GM18511 (cell line): ENCODE measurements at regions not wholly inside any gene's neighbourhood (a gene's known extent, or its start where the extent isn't known, plus 50 kb on each side); places are given as distances from the start of the nearest gene placed in this dataset.

ENCODE experiments used
- ATAC-seq: cut with Tn5 transposase; IDR thresholded peaks from one replicate; pipeline ENCODE4 v1.9.1; 2021; ENCODE audit warnings: mild to moderate bottlenecking, moderate library complexity; ENCODE audit not compliant: unreplicated experiment

DNA sequence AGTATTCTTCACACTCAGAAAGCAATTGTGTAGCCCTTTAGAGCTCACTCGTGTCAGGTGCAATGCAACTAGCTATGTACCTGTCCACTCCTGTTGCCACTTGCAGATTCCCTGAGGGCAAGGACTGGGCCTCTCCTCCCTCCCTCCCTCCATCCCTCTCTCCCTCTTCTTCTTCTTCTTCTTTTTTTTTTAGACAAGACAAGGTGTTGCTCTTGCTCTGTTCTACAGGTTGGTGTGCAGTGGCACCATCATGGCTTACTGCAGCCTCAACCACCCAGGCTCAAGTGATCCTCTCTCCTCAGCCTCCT is 119.7 kb downstream of the ACKR3 start:
- no peak for ATAC-seq

GRCh38 chr2:236689981-236690380 is 120.4 kb downstream of the ACKR3 start:
- ATAC-seq: no peak

DNA sequence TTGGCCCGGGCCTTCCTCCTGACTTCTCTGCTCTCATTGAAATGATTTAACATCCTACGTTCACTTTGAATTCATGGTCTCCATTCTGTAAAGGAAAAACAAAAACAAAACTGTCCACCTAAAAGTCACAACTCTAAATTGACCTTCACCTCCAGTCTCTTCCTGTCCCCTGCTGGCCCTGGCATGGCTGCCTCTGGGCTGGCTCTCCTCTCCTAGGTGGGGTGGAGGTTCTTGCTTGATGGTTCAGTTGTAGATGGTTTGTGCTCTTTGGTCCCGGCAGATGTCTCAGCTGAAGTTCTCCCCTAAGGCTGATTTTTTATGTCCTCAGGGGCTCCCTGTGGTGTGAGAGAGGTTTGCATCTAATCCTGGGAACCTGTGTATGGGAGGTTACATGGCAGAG is 121.1 kb downstream of the ACKR3 start:
- no peak for ATAC-seq

- ATAC-seq: peak; percentile 82
Observed at GRCh38 chr2:236691799-236692167, 122.2 kb downstream of the ACKR3 start.

GRCh38 chr2:236692937-236693336 is 123.3 kb downstream of the ACKR3 start:
- no peak for ATAC-seq

DNA sequence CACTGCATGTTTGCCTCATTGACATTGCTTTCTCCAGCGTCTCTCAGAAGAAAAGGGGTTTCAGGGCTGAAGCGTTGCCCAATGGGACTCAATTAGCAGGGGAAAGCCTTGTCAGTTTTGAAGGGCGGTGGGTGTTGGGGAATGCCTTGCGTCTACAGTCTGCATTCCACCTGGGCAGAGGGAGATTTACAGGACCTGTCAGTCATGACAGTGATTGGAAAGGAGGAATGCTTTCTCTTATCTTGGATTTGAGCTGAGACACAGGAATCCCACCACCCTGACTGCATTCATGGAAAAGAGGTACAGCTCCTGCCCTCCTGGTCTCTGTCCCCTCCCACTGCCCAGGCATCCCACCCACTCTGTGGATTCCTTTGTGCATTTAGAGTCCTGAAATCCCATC is 123.9 kb downstream of the ACKR3 start:
- no peak for ATAC-seq

GRCh38 chr2:236694146-236694888 is 124.7 kb downstream of the ACKR3 start:
- ATAC-seq: no peak

- ATAC-seq: no peak
Observed at GRCh38 chr2:236696834-236697233, 127.2 kb downstream of the ACKR3 start.

DNA sequence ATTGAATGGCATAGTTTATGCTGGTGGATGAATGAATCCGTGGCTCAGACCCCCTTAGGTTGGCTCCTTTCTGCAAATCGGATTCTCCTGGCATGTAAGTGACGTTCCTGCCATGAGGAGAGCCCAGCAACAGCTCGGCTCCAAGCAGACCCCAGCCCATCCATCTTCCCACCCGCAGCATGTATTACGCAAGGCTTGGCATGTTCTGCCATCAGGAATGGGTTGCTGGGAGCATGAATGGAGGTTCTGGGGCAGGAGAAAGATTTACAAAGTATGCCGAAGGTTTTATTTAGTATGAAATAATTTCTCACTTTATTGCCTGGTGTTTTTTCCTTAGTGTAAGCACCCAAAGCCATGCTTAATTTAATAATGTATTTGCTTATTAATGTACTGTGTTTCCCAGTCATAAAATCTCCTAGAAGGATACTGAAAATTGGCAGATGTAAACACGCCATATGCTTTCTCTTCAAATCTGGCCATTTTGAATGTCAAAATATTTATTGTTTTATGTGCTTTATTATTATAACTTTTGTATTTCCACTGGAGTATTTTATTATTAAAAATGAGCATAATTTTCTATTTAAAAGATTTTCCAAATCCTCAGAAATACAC is 128.5 kb downstream of the ACKR3 start:
- ATAC-seq: no peak

DNA sequence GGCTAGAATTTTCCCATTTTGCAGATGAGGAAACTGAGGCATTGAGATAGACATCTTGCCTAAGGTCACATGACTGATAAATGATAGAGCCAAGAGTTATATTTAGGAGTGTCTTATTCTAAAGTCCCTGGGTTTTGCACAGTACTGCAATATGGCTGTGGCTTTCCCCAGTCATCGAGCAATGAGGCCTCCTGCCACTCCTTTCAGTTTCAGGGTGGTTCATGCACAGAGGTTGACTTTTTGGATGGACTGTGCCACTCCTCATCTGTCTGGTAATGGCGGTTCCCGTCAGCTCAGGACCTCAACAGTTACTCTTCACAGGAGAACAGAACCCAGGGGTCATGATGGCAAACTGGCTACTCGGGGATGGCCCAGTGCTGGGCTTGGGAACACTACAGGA is 131.1 kb downstream of the ACKR3 start:
- no peak for ATAC-seq

DNA sequence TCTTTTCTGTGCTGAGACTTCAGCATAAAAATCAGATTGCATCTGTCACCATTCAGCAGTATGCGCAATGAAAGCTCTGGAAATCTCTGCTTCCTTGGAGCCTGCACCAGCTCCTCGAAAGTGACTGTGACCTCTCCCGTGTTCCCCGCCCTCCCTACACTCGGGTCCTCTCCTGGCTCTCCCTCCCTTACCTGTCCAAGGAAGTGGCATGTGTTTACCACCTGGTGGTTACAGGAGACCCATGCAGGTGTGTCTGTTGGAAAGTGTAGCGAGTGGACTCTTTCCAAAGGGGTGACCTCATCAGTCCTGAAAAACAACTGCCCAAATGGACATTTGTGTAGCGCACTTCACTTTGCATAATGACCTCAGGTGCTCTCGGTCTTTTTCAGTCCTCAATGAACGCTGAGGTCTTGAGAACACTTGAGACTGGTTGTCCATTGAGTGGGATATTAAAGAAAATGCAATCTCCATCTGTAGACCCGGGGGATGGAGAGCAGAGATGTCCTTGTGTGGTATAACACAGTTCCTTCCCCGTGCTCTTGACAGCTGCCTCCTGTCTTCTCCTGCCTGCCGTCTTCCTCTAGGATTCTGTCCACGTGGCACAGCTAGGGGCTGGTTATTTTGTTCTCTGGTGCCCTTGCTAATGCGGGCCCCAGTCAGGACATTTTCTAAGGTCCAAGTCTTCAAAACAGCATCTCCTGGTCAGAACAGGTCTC is 133.2 kb downstream of the ACKR3 start:
- no peak for ATAC-seq

GRCh38 chr2:236703373-236703709 is 133.7 kb downstream of the ACKR3 start:
- ATAC-seq: no peak

GRCh38 chr2:236703906-236704305 is 134.3 kb downstream of the ACKR3 start:
- ATAC-seq: no peak

DNA sequence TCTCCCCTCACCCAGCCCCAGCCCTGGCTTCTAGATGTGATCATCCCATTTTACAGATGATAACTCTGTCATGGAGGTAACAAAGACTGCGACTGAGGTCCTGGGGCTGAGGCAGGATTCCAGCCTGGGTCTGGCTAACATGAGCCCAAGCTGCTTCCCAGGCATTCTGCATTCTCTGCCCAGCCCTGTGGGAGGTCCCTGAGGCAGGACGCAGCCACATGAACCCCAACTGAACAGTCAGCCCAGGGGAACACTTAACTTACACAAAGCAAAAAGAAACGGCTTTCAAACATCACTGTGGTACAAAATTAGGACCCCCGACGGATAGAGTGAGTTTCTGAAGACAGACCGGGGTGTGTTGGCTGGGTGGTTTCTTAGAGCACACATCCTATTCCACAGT is 135.3 kb downstream of the ACKR3 start:
- ATAC-seq: no peak

DNA sequence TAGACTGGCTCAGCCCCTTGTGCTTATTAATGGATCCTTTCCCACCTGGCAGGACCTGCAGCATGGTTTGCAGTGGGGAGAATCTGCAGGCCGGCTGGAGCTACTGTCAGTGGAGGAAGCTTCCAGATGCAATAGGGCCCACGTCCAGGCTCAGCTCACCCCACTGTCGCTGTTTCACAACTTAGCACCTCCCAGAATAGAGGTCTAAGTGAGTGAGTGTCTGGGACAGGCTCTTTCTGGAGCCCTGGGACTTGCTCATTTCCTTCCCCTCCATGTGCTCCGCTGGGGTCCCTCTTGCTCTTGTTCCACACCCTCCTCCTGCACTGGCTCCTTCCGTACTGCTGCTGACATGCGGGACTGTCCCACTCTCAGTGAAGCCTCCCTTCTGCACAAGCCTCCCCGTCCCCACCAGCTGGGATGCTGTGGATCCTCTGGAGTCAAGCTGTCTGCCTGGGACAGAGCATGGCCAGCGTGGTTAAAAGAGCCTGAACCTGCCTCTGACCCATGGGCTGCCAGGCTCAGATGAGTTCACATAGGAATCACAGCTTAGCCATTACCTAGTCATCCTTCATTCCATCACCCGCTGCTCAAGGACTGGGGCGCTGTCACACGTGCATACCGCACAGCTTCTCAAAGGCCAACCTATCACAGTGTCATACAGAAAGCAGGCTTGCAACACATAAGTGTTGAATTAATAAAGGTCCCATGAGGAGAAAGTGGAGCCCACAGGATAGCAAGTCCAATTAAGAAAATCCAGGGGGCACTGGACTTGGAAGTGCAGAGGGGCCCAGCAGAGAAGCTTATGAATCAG is 135.9 kb downstream of the ACKR3 start:
- ATAC-seq: no peak

GRCh38 chr2:236706288-236706687 is 136.7 kb downstream of the ACKR3 start:
- ATAC-seq: no peak

DNA sequence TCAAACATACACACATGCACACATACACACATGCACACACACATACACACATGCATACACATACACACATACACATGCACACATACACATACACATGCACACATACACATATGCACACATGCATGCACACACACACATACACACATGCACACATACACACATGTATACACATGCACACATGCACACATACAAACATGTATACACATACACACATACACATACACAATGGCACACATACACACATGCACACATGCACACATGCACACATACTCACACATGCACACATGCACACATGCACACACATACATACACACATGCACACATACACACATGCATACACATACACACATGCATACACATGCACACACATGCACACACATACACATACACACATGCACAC is 137.2 kb downstream of the ACKR3 start:
- no peak for ATAC-seq

GRCh38 chr2:236711440-236711839 is 141.8 kb downstream of the ACKR3 start:
- no peak for ATAC-seq

- no peak for ATAC-seq
Observed at GRCh38 chr2:236712304-236712703, 142.7 kb downstream of the ACKR3 start.

DNA sequence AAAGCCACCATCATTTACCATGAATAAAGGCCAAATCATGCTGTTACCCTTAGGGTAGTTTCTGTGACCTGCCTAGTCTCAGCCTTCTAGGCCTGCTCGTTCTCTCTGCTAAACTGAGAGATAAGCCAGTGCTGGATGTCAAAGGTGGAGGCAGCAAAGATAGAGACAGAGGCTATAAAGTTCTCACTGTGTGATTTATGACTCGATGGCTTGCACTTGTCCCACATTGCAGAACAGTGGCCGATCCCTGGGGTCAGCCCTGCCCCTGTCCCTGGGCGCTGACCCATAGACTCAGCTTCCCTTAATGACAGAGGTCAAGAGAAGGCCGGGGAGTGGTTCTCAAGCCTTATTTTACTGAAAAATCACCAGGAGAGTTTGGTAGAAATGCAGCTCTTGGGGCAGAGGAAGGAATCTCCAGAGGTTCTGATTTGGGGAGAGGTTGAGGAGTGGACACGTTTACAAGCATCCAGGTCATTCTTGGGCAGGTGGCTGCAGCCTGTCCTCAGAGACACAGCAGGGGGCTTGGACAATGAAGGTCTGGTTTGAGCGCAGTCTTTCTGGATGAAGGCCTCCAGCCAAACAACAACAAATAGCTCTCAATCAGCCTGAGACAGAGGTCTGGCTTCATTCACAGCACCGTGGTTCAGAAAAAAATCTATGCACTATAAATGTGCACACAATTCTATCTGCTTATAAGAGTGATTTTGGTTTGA is 143.5 kb downstream of the ACKR3 start:
- ATAC-seq: no peak

GRCh38 chr2:236714080-236714479 is 144.5 kb downstream of the ACKR3 start:
- no peak for ATAC-seq
